GM12865 (cell line): ENCODE measurements at regions not wholly inside any gene's neighbourhood (a gene's known extent, or its start where the extent isn't known, plus 50 kb on each side); places are given as distances from the start of the nearest gene placed in this dataset.
"Not testable (repeated sequence)": the region's sequence is repeated elsewhere in the genome, so short reads cannot be mapped to it uniquely, and the experiment has no call there.

Experiments used
- DNase-seq: peaks from one replicate; pipeline ENCODE4 v3.0.0; 2010; ENCODE audit warnings: low read depth
- H3K4me3 ChIP-seq: 2 replicates; pipeline ENCODE4 v1.5.1; 2011; ENCODE audit warnings: mild to moderate bottlenecking, low read depth, low read length, control low read depth
- TF ChIP-seq, protein P1 (sequence below): IDR thresholded peaks from 2 replicates; pipeline ENCODE4 v1.5.1; 2011; ENCODE audit warnings: low read length, control low read depth, low read depth, inconsistent platforms; ENCODE audit not compliant: insufficient read depth; ENCODE audit errors: missing control alignments

DNA sequence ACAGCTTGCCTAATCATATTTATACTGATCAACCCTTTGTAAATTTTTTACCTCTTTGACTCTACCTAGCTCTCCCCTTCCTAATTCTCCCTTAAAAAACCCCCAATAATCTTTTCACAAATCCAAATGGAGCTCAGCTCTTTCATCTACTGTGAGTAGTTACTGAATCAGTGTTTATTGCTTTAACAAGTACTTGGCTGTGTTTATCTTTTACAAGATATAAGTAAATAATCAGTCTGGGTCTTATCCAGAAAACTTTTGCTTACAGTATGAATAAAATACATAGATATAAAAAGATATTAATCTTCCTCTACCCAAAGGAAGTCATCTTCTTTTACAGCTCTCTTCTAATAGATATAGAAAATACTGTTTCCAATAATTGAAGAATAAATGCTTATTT is 366.4 kb downstream of the RAP2B start:
- H3K4me3 ChIP-seq = no peak overlapping the region
- no peak for DNase-seq
- TF ChIP-seq, protein P1, sequence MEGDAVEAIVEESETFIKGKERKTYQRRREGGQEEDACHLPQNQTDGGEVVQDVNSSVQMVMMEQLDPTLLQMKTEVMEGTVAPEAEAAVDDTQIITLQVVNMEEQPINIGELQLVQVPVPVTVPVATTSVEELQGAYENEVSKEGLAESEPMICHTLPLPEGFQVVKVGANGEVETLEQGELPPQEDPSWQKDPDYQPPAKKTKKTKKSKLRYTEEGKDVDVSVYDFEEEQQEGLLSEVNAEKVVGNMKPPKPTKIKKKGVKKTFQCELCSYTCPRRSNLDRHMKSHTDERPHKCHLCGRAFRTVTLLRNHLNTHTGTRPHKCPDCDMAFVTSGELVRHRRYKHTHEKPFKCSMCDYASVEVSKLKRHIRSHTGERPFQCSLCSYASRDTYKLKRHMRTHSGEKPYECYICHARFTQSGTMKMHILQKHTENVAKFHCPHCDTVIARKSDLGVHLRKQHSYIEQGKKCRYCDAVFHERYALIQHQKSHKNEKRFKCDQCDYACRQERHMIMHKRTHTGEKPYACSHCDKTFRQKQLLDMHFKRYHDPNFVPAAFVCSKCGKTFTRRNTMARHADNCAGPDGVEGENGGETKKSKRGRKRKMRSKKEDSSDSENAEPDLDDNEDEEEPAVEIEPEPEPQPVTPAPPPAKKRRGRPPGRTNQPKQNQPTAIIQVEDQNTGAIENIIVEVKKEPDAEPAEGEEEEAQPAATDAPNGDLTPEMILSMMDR = no peak

DNA sequence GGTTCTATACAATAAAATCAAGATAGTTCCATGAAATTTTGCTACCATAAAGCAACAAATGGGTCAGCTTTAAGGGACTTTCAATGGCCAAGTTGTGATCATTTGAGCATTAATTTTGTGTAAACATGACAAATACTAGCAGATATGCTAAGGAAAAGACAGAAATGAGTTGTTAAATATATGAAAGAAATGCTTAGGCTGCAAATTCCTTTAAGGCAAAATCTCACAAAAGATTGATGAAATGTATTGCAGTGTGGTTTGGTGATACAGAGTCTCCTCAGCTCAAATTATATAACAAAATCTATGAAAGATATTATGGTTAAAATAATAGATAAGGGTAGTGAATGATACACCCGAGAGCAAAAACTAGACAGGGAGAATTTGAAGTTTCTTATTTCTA is 377.2 kb downstream of the RAP2B start:
- TF ChIP-seq, protein P1 = no peak
- DNase-seq = no peak
- H3K4me3 ChIP-seq = no peak overlapping the region

DNA sequence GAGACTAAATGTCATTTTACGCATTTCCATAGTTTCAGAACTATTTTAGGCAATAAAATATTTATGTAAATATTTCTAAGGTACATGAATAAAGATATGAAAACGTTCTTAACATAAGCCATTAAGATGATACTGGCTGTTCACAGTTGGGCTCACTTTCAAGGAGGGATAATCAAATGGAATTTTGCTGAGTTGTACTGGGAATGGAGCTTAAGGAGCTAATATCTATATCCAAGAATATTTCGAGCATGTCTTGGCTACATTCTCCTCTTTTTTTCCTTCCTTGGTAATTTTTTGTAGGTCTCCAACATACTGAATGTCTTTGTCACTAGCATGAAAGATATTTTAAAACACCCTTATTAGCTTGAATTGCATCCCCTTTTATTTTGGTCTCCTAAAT is 383.4 kb downstream of the RAP2B start:
- no peak overlapping the region for H3K4me3 ChIP-seq
- TF ChIP-seq, protein P1 = no peak
- DNase-seq = no peak

DNA sequence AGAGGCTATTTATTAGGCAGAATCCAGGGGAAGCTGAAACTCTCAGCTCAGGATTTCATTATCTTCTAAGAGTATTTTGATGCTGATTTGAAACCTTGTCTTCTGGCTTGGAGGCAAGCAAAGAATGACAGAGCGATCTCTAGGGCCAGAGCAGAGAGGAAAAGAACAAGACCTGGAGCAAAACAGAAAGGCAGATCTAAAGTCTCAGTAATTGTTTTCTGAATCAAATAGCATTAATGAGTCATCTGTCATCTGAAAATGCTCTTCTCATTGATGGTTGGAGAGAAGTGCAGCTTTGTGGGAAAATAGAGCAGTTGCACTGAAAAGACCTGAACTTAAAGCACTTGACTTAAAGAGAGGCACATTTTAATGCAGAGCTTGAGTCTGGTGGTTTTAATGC is 385.9 kb downstream of the RAP2B start:
- TF ChIP-seq, protein P1 = no peak
- DNase-seq = no peak
- no peak overlapping the region for H3K4me3 ChIP-seq

DNA sequence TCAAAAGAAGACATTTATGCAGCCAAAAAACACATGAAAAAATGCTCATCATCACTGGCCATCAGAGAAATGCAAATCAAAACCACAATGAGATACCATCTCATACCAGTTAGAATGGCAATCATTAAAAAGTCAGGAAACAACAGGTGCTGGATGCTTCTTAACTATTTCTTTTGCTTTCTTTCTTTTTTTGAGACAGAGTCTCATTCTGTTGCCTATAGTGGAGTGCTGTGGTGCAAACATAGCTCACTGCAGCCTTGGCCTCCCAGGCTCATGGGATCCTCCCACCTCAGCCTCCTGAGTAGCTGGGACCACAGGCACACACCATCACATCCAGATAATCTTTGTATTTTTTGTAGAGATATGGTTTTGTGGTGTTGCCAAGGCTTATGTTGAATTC is 387.7 kb downstream of the RAP2B start:
- H3K4me3 ChIP-seq, DNase-seq: not testable (repeated sequence)

DNA sequence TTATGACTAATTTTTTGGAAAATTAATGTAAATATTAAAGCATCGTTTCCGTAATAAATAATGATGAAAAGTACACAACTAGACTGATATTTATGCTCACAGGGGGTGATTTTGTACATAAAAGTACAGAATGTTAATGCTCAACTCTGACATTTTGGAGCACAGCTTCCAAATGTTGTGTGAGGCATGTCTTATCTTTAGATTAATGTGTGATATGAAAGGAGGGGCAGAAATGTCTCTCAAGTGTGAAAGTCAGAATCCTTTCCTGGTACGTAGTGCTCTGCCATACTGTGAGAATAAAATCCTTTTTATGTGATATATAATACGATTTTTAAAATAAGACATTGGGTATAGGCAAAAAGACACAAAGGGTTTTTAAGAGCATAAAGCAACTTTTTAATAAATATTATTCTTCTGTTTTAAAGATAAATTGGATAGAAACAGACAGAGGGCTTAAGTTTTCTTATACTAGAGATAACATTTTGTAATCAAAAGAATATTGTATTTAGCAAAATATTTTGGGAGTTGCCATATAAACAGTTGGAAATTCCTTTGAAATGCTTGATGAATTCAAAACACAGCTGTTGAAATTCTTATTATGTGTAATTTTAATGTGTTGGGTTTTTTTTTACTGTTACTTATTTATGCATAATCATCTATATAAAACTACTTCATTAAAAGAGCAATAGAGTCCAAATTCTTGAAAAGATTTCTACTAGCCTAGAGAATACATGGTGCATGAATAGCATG is 389.7 kb downstream of the RAP2B start:
- DNase-seq = no peak
- H3K4me3 ChIP-seq = no peak overlapping the region
- TF ChIP-seq, protein P1 = no peak

DNA sequence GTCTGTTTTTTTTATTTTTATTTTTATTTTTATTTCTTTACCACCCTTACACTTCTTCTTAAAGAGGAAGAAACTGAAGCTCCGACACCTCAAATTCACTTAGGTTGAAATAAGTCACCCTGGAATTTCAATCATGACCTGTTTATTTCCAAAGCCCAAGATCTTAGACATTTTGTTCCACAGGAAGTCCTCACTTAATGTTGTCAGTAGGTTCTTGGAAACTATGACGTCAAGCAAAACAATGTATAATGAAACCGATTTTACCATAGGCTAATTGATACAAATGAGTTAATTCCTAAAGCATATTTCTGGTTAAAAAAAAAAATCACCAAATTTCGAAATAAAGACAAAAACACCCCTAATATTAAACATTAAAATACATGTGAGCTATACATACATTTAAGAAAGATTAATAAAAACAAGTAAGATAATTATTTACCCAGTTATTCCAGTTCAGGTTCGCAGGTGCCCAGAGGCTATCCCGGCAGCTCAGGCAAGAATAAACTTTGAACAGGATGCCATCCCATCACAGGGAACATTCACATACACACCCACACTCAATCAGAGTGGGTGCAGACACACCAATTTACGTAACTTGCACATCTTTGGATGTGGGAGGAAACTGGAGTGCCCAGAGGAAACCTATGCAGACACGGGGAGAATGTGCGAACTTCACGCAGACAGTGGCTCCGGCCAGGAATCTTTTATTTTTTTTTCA is 391.0 kb downstream of the RAP2B start:
- TF ChIP-seq, protein P1 = no peak
- DNase-seq = no peak
- H3K4me3 ChIP-seq = no peak overlapping the region
